ENCODE measurements at regions not wholly inside any gene's neighbourhood (a gene's known extent, or its start where the extent isn't known, plus 50 kb on each side); places are given as distances from the start of the nearest gene placed in this dataset.

DNA sequence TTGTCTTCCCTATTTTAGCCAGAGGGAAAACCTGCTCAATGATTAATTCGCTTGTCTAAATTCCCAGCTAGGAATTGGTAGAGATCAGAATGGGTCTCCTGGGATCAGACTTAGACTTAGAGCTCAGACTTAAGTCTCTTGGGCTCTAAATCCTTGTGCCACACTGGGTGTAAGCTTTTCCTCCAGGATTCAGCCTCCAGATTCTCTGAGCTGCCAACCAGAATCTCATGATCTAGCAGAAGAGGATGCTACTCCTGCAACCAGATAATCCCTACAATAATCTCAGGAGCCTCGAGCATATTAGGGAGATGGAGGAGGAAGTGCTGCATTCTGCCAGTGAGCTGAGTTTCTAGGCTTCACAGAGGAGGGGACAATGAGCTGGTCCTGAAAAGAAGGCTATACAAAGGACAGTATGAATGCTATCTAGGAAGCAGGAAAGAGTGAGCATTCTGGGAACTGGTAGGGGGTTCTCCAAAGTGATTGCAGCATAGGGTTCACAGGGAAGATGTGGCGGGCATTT, 211.6 kb upstream of the SESN3 start:
- TF ChIP-seq EGR1 (IDR thresholded peaks at IDR 0.05) (no peak), TAF1 (IDR thresholded peaks at IDR 0.05; ENCODE audit: low read depth) (no peak), TCF12 (IDR thresholded peaks at IDR 0.05; ENCODE audit: low read depth) (no peak), YY1 (IDR thresholded peaks at IDR 0.05; ENCODE audit: low read depth) (no peak), ZBTB7A (IDR thresholded peaks at IDR 0.05; ENCODE audit: low read depth) (no peak)
- TF ChIP-seq, protein P1, sequence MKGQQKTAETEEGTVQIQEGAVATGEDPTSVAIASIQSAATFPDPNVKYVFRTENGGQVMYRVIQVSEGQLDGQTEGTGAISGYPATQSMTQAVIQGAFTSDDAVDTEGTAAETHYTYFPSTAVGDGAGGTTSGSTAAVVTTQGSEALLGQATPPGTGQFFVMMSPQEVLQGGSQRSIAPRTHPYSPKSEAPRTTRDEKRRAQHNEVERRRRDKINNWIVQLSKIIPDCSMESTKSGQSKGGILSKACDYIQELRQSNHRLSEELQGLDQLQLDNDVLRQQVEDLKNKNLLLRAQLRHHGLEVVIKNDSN (IDR thresholded peaks at IDR 0.05), result no peak

DNA sequence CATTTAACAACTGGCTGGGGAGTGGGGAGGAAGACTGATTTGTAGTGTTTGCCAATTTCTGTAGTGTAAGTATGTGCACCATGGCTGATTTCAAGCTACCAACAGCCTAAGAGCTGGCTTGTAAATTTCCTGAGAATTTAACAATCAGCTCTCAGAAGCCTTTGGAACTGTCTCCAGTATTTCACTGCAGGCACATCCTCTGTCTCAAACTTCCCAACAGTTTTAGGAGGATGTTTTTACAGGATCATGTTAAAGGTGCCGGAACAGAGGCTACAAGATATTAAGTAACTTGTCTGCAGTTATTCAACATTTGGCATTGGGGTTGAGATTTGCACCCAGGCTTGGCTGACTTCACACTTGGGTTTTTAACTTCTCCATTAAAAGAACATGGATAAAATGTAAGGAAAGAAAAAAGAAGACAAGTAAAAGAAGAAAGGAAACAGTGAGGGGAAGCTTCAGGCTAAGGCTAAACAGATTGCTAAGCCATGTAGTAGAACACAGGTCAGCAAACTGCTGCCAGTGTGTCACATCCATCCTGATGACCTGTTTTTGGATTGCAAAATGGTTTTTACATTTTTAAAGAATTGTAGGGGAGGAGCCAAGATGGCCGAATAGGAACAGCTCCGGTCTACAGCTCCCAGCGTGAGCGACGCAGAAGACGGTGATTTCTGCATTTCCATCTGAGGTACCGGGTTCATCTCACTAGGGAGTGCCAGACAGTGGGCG, 204.8 kb upstream of the SESN3 start:
- no peak for TF ChIP-seq RAD21 (IDR thresholded peaks at IDR 0.05; ENCODE audit: low read depth)
- no peak for TF ChIP-seq EP300 (IDR thresholded peaks at IDR 0.05; ENCODE audit: borderline replicate concordance)
- TF ChIP-seq TEAD4 (IDR thresholded peaks at IDR 0.05), result no peak
- TF ChIP-seq EGR1 (IDR thresholded peaks at IDR 0.05), result no peak
- no peak for TF ChIP-seq TCF12 (IDR thresholded peaks at IDR 0.05; ENCODE audit: low read depth)
- no peak for TF ChIP-seq FOXM1 (IDR thresholded peaks at IDR 0.05; ENCODE audit: borderline replicate concordance, low read depth)
- no peak for TF ChIP-seq YY1 (IDR thresholded peaks at IDR 0.05; ENCODE audit: low read depth)
- TF ChIP-seq, protein P2, sequence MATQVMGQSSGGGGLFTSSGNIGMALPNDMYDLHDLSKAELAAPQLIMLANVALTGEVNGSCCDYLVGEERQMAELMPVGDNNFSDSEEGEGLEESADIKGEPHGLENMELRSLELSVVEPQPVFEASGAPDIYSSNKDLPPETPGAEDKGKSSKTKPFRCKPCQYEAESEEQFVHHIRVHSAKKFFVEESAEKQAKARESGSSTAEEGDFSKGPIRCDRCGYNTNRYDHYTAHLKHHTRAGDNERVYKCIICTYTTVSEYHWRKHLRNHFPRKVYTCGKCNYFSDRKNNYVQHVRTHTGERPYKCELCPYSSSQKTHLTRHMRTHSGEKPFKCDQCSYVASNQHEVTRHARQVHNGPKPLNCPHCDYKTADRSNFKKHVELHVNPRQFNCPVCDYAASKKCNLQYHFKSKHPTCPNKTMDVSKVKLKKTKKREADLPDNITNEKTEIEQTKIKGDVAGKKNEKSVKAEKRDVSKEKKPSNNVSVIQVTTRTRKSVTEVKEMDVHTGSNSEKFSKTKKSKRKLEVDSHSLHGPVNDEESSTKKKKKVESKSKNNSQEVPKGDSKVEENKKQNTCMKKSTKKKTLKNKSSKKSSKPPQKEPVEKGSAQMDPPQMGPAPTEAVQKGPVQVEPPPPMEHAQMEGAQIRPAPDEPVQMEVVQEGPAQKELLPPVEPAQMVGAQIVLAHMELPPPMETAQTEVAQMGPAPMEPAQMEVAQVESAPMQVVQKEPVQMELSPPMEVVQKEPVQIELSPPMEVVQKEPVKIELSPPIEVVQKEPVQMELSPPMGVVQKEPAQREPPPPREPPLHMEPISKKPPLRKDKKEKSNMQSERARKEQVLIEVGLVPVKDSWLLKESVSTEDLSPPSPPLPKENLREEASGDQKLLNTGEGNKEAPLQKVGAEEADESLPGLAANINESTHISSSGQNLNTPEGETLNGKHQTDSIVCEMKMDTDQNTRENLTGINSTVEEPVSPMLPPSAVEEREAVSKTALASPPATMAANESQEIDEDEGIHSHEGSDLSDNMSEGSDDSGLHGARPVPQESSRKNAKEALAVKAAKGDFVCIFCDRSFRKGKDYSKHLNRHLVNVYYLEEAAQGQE (IDR thresholded peaks at IDR 0.05; ENCODE audit: low read depth), result no peak
- TF ChIP-seq NFIC (IDR thresholded peaks at IDR 0.05), result no peak
- no peak for TF ChIP-seq CEBPB (IDR thresholded peaks at IDR 0.05)
- TF ChIP-seq CREB1 (IDR thresholded peaks at IDR 0.05; ENCODE audit: low read depth), result no peak
- TF ChIP-seq, protein P3, sequence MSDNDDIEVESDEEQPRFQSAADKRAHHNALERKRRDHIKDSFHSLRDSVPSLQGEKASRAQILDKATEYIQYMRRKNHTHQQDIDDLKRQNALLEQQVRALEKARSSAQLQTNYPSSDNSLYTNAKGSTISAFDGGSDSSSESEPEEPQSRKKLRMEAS (IDR thresholded peaks at IDR 0.05), result no peak

DNA sequence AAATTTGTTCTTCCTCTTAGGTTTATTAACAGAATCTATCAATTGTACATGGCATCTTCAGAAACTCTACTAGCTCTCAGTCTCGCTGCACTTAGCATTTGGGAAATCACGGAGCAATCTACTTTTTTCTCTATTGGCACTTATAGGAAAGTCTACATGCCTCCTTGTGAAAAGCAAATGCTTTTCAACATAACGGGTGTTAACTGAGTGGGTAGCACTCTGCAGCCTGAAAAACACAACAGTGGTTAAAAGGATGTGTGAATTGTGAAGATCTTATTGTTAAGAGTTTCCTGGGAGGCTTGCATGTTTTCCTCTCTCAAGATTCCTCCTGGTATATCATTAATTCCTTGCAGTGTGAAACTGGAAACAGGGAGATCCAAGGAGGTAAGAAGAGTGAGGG, 204.2 kb upstream of the SESN3 start:
- TF ChIP-seq EP300 (IDR thresholded peaks at IDR 0.05; ENCODE audit: borderline replicate concordance), result no peak
- TF ChIP-seq, protein P3 (IDR thresholded peaks at IDR 0.05), result no peak

DNA sequence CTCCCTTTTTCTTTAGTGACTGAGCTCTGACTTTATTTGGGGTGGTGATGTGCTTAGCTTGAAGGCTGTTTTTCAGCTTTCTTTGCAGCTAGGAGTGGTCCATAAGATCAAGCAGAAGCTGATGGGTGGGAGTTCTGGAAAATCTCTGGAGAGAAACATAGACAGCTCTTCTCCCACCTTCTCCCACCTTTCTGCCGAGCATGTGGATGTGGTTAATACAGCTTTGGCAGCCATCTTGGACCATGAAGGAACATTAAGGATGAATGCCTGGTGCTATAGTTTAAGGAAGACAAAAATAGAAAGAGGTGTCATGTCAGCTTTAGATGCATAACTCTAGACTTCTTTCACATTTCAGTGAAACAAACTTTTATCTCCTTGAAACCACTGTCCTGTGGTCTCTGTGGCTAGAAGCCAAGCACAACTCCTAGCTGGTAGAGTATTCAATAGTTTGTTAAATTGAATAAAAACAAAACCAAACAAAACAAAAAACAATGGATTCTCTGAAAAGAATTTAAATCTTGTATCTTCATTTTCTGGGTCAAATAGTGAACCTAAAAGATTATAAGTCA, 203.6 kb upstream of the SESN3 start:
- no peak for TF ChIP-seq FOXM1 (IDR thresholded peaks at IDR 0.05; ENCODE audit: borderline replicate concordance, low read depth)
- TF ChIP-seq, protein P3 (IDR thresholded peaks at IDR 0.05), result no peak
- no peak for TF ChIP-seq CEBPB (IDR thresholded peaks at IDR 0.05)
- no peak for TF ChIP-seq NFIC (IDR thresholded peaks at IDR 0.05)
- TF ChIP-seq TCF12 (IDR thresholded peaks at IDR 0.05; ENCODE audit: low read depth), result no peak
- no peak for TF ChIP-seq CREB1 (IDR thresholded peaks at IDR 0.05; ENCODE audit: low read depth)
- no peak for TF ChIP-seq ZBTB7A (IDR thresholded peaks at IDR 0.05; ENCODE audit: low read depth)
- TF ChIP-seq, protein P2 (IDR thresholded peaks at IDR 0.05; ENCODE audit: low read depth), result no peak

DNA sequence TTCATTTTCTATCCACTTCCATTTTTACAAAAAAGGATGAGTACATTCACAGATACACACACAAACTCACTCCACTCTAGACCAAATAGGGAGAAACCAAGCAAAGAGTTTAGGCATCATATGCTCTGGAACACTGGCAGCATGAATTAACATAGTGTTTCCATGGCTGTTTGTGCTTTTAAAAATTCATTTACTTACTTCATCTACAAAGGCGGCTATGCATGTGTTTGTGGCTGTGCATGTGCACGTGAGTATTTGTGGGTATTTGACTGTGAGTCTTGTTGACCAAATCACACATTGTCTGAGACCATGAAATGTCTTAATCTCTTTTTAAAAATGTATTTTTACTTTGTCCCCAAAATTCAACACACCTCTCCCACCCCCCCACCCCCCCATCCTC, 203.0 kb upstream of the SESN3 start:
- TF ChIP-seq, protein P2 (IDR thresholded peaks at IDR 0.05; ENCODE audit: low read depth), result no peak
- TF ChIP-seq TAF1 (IDR thresholded peaks at IDR 0.05; ENCODE audit: low read depth) (no peak), ZBTB7A (IDR thresholded peaks at IDR 0.05; ENCODE audit: low read depth) (no peak), NFIC (IDR thresholded peaks at IDR 0.05) (no peak), EGR1 (IDR thresholded peaks at IDR 0.05) (no peak), YY1 (IDR thresholded peaks at IDR 0.05; ENCODE audit: low read depth) (no peak), CEBPB (IDR thresholded peaks at IDR 0.05) (no peak), TEAD4 (IDR thresholded peaks at IDR 0.05) (no peak), CREB1 (IDR thresholded peaks at IDR 0.05; ENCODE audit: low read depth) (no peak)
- TF ChIP-seq, protein P1 (IDR thresholded peaks at IDR 0.05), result no peak
- TF ChIP-seq, protein P3 (IDR thresholded peaks at IDR 0.05), result no peak
